LNCaP clone FGC (cell line): ENCODE measurements at regions not wholly inside any gene's neighbourhood (a gene's known extent, or its start where the extent isn't known, plus 50 kb on each side); places are given as distances from the start of the nearest gene placed in this dataset.

Experiments
- DNase-seq: peaks from one replicate; pipeline ENCODE4 v3.0.0-alpha.2; 2011; ENCODE audit warnings: low read depth
- H3K4me3 ChIP-seq: 2 replicates; pipeline ENCODE4 v1.5.1; 2011; ENCODE audit warnings: mild to moderate bottlenecking, low read depth, low read length, control low read depth
- TF ChIP-seq, protein P1 (sequence below): IDR thresholded peaks from 2 replicates; pipeline ENCODE4 v1.5.1; 2012; ENCODE audit warnings: mild to moderate bottlenecking; ENCODE audit not compliant: control insufficient read depth, insufficient read depth; ENCODE audit errors: extremely low read depth

DNA sequence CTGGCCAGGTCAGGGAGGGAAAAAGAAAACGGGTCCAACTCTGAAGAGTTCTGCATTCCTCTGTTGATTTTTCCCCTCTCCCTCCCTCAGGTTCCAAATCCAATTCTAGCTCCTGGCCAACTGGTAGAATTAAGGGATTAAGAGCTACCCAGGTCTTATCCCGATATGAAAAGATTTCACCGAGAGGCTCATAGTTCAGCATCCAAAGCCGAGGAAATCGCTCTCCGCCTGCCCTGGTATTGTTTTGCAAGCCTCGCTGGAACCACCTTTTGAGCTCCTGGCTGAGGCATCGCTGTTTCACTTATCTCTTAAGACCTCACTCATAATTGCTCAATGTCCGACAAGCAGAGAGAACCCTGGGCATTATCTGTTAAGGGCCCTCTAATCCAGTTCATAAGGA lies 180.4 kb downstream of the URI1 start:
- H3K4me3 ChIP-seq, result no peak overlapping the region
- no peak for DNase-seq
- TF ChIP-seq, protein P1, sequence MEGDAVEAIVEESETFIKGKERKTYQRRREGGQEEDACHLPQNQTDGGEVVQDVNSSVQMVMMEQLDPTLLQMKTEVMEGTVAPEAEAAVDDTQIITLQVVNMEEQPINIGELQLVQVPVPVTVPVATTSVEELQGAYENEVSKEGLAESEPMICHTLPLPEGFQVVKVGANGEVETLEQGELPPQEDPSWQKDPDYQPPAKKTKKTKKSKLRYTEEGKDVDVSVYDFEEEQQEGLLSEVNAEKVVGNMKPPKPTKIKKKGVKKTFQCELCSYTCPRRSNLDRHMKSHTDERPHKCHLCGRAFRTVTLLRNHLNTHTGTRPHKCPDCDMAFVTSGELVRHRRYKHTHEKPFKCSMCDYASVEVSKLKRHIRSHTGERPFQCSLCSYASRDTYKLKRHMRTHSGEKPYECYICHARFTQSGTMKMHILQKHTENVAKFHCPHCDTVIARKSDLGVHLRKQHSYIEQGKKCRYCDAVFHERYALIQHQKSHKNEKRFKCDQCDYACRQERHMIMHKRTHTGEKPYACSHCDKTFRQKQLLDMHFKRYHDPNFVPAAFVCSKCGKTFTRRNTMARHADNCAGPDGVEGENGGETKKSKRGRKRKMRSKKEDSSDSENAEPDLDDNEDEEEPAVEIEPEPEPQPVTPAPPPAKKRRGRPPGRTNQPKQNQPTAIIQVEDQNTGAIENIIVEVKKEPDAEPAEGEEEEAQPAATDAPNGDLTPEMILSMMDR, result no peak

DNA sequence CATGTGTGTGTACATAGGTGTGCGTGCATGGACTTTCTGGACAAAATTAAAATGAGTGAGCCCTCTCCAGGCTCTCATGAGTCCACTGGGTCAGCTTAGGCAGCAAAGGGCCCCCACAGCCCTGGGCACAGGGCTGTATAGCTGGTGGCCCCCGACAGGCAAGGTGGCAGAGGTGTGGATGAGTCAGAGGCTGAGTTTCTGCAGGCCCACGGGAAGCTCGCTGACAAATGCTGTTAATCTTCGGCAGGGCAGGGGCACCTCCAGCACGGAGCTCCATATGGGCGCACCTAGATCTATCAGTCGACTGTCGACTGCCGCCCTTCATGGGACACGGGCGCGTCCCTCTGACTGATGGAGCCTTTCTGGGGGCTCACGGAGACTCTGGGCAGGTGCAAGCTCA lies 181.1 kb downstream of the URI1 start:
- H3K4me3 ChIP-seq, result no peak overlapping the region
- no peak for DNase-seq
- TF ChIP-seq, protein P1, result no peak

DNA sequence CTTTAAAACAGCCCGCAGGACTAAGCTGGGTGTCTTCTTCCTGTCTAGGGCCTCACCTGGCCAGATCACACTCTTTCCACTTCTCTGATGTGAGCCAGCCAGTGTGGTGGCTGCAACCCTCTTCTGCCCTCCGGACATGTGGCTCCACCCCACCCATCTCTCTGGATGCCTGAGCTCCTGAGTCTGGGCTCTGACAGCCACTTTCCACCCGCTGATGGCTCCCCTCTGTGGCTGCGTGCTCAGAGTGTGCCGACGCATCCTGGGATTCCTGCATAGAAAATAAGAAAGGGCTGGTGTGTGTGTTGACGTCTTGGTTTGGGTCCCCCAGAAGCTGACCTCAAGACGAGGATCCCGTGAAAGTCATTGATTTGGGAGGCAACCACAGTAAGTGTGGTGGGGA lies 181.6 kb downstream of the URI1 start:
- no peak overlapping the region for H3K4me3 ChIP-seq
- DNase-seq, result no peak
- TF ChIP-seq, protein P1, result no peak

DNA sequence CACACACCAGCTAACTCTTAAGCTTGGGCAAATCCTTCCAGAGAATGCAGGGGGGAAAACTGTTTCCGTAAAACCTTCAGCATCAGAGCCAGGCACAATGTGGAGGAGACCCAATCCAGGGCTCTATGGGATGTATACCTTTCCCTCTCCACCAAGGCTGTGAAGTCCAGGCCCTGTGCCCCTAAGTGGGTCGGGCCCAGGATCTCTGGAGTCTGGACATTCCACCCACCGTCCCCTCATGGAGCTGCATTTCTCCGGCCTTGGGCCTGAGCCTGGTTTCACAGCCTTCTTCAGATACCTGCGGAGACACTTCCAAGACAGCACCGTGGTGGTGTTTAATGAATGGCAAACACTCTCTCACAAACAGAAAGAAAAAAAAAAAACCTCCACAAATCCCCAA lies 186.2 kb downstream of the URI1 start:
- TF ChIP-seq, protein P1, result no peak
- no peak overlapping the region for H3K4me3 ChIP-seq
- no peak for DNase-seq

DNA sequence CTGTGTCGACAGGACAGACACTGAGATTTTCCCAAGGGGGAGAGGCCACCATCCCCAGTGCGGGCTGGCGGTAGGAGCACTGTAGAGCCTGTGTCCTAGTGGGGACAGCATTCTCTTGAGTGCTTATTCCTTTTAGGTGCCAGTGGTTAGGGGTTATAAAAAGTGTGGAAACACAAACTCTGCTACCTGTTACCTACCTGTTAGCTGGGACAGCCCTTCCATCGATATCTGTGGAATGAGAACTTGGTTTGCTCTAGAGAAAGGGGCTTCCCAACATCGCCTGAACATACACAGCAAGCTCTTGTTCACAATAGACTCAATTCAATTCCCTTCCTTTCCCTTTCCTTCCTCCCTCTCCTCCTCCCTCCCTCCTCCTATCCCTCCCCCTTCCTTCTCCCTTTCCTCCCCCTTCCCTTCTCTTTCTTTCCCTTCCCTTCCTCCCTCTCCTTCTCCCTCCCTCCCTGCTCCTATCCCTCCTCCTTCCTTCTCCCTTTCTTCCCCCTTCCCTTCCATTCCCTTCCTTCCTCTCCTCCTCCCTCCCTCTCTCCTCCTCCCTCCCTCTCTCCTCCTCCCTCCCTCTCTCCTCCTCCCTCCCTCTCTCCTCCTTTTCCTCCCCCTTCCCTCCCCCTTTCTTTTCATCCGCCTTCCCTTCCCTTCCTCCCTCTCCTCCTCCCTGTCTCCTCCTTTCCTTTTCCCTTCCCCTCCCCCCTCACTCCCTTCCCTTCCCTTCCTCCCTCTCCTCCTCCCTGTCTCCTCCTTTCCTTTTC lies 188.5 kb downstream of the URI1 start:
- TF ChIP-seq, protein P1, result no peak
- no peak overlapping the region for H3K4me3 ChIP-seq
- DNase-seq, result no peak

DNA sequence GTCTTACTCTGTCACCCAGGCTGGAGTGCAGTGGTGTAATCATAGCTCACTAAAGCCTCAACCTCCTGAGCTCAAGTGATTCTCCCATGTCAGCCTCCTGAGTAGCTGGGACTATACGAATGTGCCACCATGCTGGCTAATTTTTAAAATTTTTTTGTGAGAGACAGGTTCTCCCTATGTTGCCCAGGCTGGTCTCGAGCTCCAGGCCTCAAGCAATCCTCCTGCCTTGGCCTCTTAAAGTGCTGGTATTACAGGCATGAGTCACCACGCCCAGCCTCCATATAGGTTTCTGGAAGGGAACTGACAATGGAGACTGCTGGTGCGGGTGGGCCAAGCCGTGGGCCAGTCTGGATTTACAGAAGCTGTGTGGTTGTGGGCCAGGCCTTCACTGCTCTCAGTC lies 189.2 kb downstream of the URI1 start:
- no peak overlapping the region for H3K4me3 ChIP-seq
- TF ChIP-seq, protein P1, result no peak
- no peak for DNase-seq
